H1 (cell line): ENCODE measurements at regions not wholly inside any gene's neighbourhood (a gene's known extent, or its start where the extent isn't known, plus 50 kb on each side); places are given as distances from the start of the nearest gene placed in this dataset.

Source experiments
- EP300 ChIP-seq, 2 experiments: IDR thresholded peaks; 1 replicate in 1 of 2; 2 replicates in 1 of 2; pipeline ENCODE4 v1.6.1; 2011 to 2012; ENCODE audit warnings: low read depth in 2 of 2, low read length in 2 of 2, mild to moderate bottlenecking in 2 of 2, borderline replicate concordance in 1 of 2, inconsistent platforms in 1 of 2, moderate library complexity in 1 of 2
- POLR2AphosphoS5 ChIP-seq: IDR thresholded peaks from 2 replicates; pipeline ENCODE4 v1.6.1; 2011; ENCODE audit warnings: low read depth, low read length
- SP4 ChIP-seq: IDR thresholded peaks from 2 replicates; pipeline ENCODE4 v1.6.1; 2012; ENCODE audit warnings: low read length, inconsistent platforms
- YY1 ChIP-seq: IDR thresholded peaks from 2 replicates; pipeline ENCODE4 v1.6.1; 2011; ENCODE audit warnings: low read depth, mild to moderate bottlenecking, low read length
- TF ChIP-seq, protein P1 (sequence below): IDR thresholded peaks from 2 replicates; pipeline ENCODE4 v1.6.1; 2012; ENCODE audit warnings: inconsistent platforms

DNA sequence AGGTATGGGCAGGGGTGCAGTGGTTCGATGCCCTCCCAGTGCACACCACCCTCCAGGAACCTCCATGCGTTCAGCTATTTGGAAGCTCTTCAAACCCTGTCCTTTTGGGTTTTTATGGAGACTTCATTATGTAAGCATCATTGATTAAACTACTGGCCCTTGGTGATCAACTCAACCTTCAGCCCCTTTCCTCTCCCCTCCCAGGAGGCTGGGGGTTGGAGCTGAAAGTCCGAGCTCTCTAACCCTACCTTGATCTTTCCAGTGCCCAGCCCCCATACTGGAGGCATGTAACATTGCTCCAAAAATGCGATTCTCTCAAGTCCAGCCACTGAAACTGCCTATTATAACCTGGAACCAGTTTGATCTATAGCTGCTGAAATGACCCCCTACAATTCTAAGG lies 188.1 kb downstream of the IPO8 start (continued):
- TF ChIP-seq, protein P1, sequence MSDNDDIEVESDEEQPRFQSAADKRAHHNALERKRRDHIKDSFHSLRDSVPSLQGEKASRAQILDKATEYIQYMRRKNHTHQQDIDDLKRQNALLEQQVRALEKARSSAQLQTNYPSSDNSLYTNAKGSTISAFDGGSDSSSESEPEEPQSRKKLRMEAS, result no peak
- no peak for TF ChIP-seq YY1
- no peak for TF ChIP-seq POLR2AphosphoS5
- no peak for TF ChIP-seq SP4
- no peak for TF ChIP-seq EP300 (IDR thresholded peaks at IDR 0.05; ENCODE audit: borderline replicate concordance in 1 of 2, low read depth in 2 of 2, low read length in 2 of 2)
- TF ChIP-seq, all 59 proteins: peak for 0
